H1 (cell line): ENCODE measurements at regions not wholly inside any gene's neighbourhood (a gene's known extent, or its start where the extent isn't known, plus 50 kb on each side); places are given as distances from the start of the nearest gene placed in this dataset.

Experiments used
- CTCF ChIA-PET: fragments of 300-600 bp; sonication (Branson Sonifier 250); formaldehyde crosslinking; loops from one replicate; lab custom pipeline; 2021; ENCODE audit not compliant: partially characterized antibody; lab: Charles Lee
- POLR2A ChIA-PET: fragments of 300-600 bp; sonication (Branson Sonifier 250); formaldehyde crosslinking; loops from one replicate; lab custom pipeline; 2021; ENCODE audit warnings: inconsistent platforms; ENCODE audit not compliant: partially characterized antibody; lab: Charles Lee
- DNase-seq, 2 experiments: peaks; one replicate each; pipeline versions ENCODE4 v3.0.0 to v3.0.0-alpha.2; 2010 to 2022; ENCODE audit warnings: low spot score in 2 of 2, low read depth in 1 of 2, mixed read lengths in 1 of 2
- FAIRE-seq: peaks from 2 replicates; lab custom pipeline; 2011; peaks lifted over from hg19 to GRCh38; lab: Jason Lieb, UNC
- H2AFZ ChIP-seq: 2 replicates; pipeline ENCODE4 v1.8.1; 2012; ENCODE audit warnings: low read length, inconsistent platforms
- H2AK5ac ChIP-seq: 2 replicates; pipeline ENCODE4 v1.6.1; 2013; ENCODE audit warnings: low read depth, low read length
- H2BK120ac ChIP-seq: replicated peaks from 2 replicates; pipeline ENCODE3; 2013; ENCODE audit warnings: low read depth, low read length, inconsistent platforms
- H2BK12ac ChIP-seq: 2 replicates; pipeline ENCODE4 v1.6.1; 2013; ENCODE audit warnings: low read depth, low read length
- H2BK15ac ChIP-seq: 2 replicates; pipeline ENCODE4 v1.6.1; 2013; ENCODE audit warnings: low read length
- H2BK20ac ChIP-seq: 2 replicates; pipeline ENCODE4 v1.6.1; 2013; ENCODE audit warnings: low read length
- H2BK5ac ChIP-seq: 2 replicates; pipeline ENCODE4 v1.6.1; 2013; ENCODE audit warnings: low read depth, low read length
- H3K14ac ChIP-seq: 2 replicates; pipeline ENCODE4 v1.6.1; 2013; ENCODE audit warnings: inconsistent platforms; ENCODE audit not compliant: insufficient read length
- H3K18ac ChIP-seq: 2 replicates; pipeline ENCODE4 v1.6.1; 2013; ENCODE audit warnings: low read length; ENCODE audit errors: extremely low read depth
- H3K23ac ChIP-seq: 2 replicates; pipeline ENCODE4 v1.6.1; 2013; ENCODE audit warnings: inconsistent platforms; ENCODE audit not compliant: insufficient read length
- H3K23me2 ChIP-seq: 2 replicates; pipeline ENCODE4 v1.6.1; 2013; ENCODE audit warnings: low read depth, low read length
- H3K27ac ChIP-seq: 2 replicates; pipeline ENCODE4 v1.6.1; 2011; ENCODE audit warnings: low read depth, low read length, inconsistent platforms
- H3K27me3 ChIP-seq, 4 experiments: replicated peaks in 1 of 4; 1 replicate in 1 of 4; 2 replicates in 3 of 4; pipeline versions ENCODE4 v1.6.1 to v1.8.1; 2011 to 2013; ENCODE audit warnings: low read length in 3 of 4, mild to moderate bottlenecking in 3 of 4, inconsistent platforms in 2 of 4, mixed read lengths in 2 of 4, moderate library complexity in 1 of 4; ENCODE audit not compliant: control insufficient read depth in 3 of 4, insufficient read depth in 3 of 4; ENCODE audit errors: extremely low read depth in 1 of 4
- H3K36me3 ChIP-seq, 4 experiments: 2 replicates each; pipeline versions ENCODE4 v1.6.1 to v1.8.1; 2011 to 2013; ENCODE audit warnings: mild to moderate bottlenecking in 4 of 4, low read length in 3 of 4, moderate library complexity in 2 of 4, control low read depth in 1 of 4, inconsistent platforms in 1 of 4; ENCODE audit not compliant: insufficient read depth in 4 of 4, control insufficient read depth in 2 of 4
- H3K4ac ChIP-seq: replicated peaks from 2 replicates; pipeline ENCODE3; 2013; ENCODE audit warnings: low read length, low read depth, mixed read lengths, inconsistent platforms; ENCODE audit not compliant: insufficient read length
- H3K4me1 ChIP-seq, 4 experiments: replicated peaks in 1 of 4; 1 replicate in 1 of 4; 2 replicates in 3 of 4; pipeline versions ENCODE4 v1.6.1 to v1.8.1; 2011 to 2013; ENCODE audit warnings: low read length in 3 of 4, inconsistent platforms in 2 of 4, mixed read lengths in 1 of 4; ENCODE audit not compliant: insufficient read depth in 4 of 4, control insufficient read depth in 3 of 4
- H3K4me2 ChIP-seq, 2 experiments: 2 replicates each; pipeline versions ENCODE4 v1.6.1 to v1.8.1; 2011 to 2013; ENCODE audit warnings: low read depth in 2 of 2, low read length in 2 of 2, control low read depth in 1 of 2, inconsistent platforms in 1 of 2, mild to moderate bottlenecking in 1 of 2; ENCODE audit not compliant: insufficient read depth in 1 of 2
- H3K4me3 ChIP-seq, 4 experiments: fragments of 200-600, 300-600 bp in 1 of 4; sonication (generic), shearing (Covaris generic), sonication (Bioruptor Twin) in 1 of 4; 2 replicates each; pipeline versions ENCODE4 v1.5.1 to v1.8.1; 2011 to 2016; ENCODE audit warnings: low read length in 4 of 4, low read depth in 3 of 4, control low read depth in 2 of 4, inconsistent platforms in 2 of 4, mild to moderate bottlenecking in 2 of 4, mixed read lengths in 1 of 4, moderate library complexity in 1 of 4; ENCODE audit not compliant: insufficient read depth in 2 of 4; ENCODE audit errors: extremely low read depth in 1 of 4
- H3K56ac ChIP-seq: replicated peaks from 2 replicates; pipeline ENCODE3; 2013; ENCODE audit warnings: low read depth, mild to moderate bottlenecking, mixed read lengths, low read length, inconsistent platforms; ENCODE audit not compliant: insufficient read length
- H3K79me1 ChIP-seq: 2 replicates; pipeline ENCODE4 v1.6.1; 2013; ENCODE audit warnings: low read depth, low read length, control low read depth
- H3K79me2 ChIP-seq, 2 experiments: 2 replicates each; pipeline versions ENCODE4 v1.6.1 to v1.8.1; 2012 to 2013; ENCODE audit warnings: low read length in 2 of 2, mild to moderate bottlenecking in 2 of 2, inconsistent platforms in 1 of 2; ENCODE audit not compliant: insufficient read depth in 2 of 2, control insufficient read depth in 1 of 2
- H3K9ac ChIP-seq, 4 experiments: replicated peaks in 1 of 4; 1 replicate in 1 of 4; 2 replicates in 3 of 4; pipeline versions ENCODE4 v1.6.1 to v1.8.1; 2011 to 2013; ENCODE audit warnings: low read depth in 3 of 4, low read length in 3 of 4, control low read depth in 2 of 4, mild to moderate bottlenecking in 2 of 4, moderate library complexity in 2 of 4, inconsistent platforms in 1 of 4; ENCODE audit errors: extremely low read depth in 1 of 4
- H3K9me3 ChIP-seq, 2 experiments: 2 replicates each; pipeline versions ENCODE4 v1.6.1 to v1.8.1; 2012 to 2013; ENCODE audit warnings: mild to moderate bottlenecking in 2 of 2, moderate library complexity in 2 of 2, control low read depth in 1 of 2, inconsistent platforms in 1 of 2, low read depth in 1 of 2, low read length in 1 of 2, mixed read lengths in 1 of 2; ENCODE audit not compliant: insufficient read depth in 2 of 2
- H4K20me1 ChIP-seq, 2 experiments: replicated peaks in 1 of 2; 2 replicates each; pipeline versions ENCODE3 to v1.8.1; 2011 to 2013; ENCODE audit warnings: inconsistent platforms in 2 of 2, low read length in 2 of 2, mild to moderate bottlenecking in 1 of 2; ENCODE audit not compliant: insufficient read depth in 2 of 2, control insufficient read depth in 1 of 2
- H4K5ac ChIP-seq: 2 replicates; pipeline ENCODE4 v1.6.1; 2013; ENCODE audit warnings: low read length, low read depth, mixed read lengths, inconsistent platforms; ENCODE audit not compliant: insufficient read length
- H4K8ac ChIP-seq: 2 replicates; pipeline ENCODE4 v1.8.0; 2013; ENCODE audit warnings: mild to moderate bottlenecking, moderate library complexity, low read length, inconsistent platforms; ENCODE audit not compliant: insufficient read depth; ENCODE audit errors: extremely low read depth
- H4K91ac ChIP-seq: replicated peaks from 2 replicates; pipeline ENCODE3; 2013; ENCODE audit warnings: low read length, mixed read lengths, inconsistent platforms; ENCODE audit not compliant: insufficient read length
- CBX5 ChIP-seq: fragments of 300-800, 300-1000 bp; sonication (generic); IDR thresholded peaks from 2 replicates; pipeline ENCODE4 v1.7.1; 2016; ENCODE audit warnings: antibody characterized with exemption, low read length, low read depth
- FOSL1 ChIP-seq: IDR thresholded peaks from 2 replicates; pipeline ENCODE4 v1.6.1; 2011; ENCODE audit warnings: mild to moderate bottlenecking, low read depth, low read length, moderate library complexity; ENCODE audit not compliant: insufficient read depth
- GABPA ChIP-seq: IDR thresholded peaks from 2 replicates; pipeline ENCODE4 v1.6.1; 2011; ENCODE audit warnings: mild to moderate bottlenecking, low read length, moderate library complexity, borderline replicate concordance; ENCODE audit not compliant: insufficient read depth
- HDAC2 ChIP-seq, 2 experiments: fragments of 300-600 bp in 1 of 2; sonication (generic) in 1 of 2; IDR thresholded peaks; 2 replicates each; pipeline ENCODE4 v1.6.1; 2011 to 2012; ENCODE audit warnings: low read depth in 2 of 2, low read length in 2 of 2, mild to moderate bottlenecking in 2 of 2, moderate library complexity in 2 of 2, borderline replicate concordance in 1 of 2, inconsistent platforms in 1 of 2
- RFX5 ChIP-seq: IDR thresholded peaks from 2 replicates; pipeline ENCODE4 v1.6.1; 2011; ENCODE audit warnings: low read depth, low read length, improper control_type of control experiment, borderline replicate concordance
- SIN3A ChIP-seq, 2 experiments: IDR thresholded peaks in 1 of 2; conservative IDR thresholded peaks in 1 of 2; 2 replicates each; pipeline ENCODE4 v1.6.1; 2011 to 2012; ENCODE audit warnings: low read length in 2 of 2, improper control_type of control experiment in 1 of 2, low read depth in 1 of 2, mild to moderate bottlenecking in 1 of 2
- SIRT6 ChIP-seq: IDR thresholded peaks from one replicate; pipeline ENCODE4 v1.7.1; 2012; ENCODE audit warnings: low read length, inconsistent platforms
- SUZ12 ChIP-seq: fragments of 200-600 bp; sonication (generic); IDR thresholded peaks from 2 replicates; pipeline ENCODE4 v1.6.1; 2012; ENCODE audit warnings: mild to moderate bottlenecking, inconsistent platforms, low read length, moderate library complexity, mixed read lengths
- WGBS, 2 experiments: shearing (Covaris generic) in 1 of 2; methylation state at CpG; one replicate each; pipeline versions ENCODE4 v1.1.6 to v1.1.7; 2013 to 2015; ENCODE audit warnings: low lambda C conversion rate in 2 of 2, mixed read lengths in 2 of 2, inconsistent platforms in 1 of 2, low coverage in 1 of 2, missing lambda C conversion rate in 1 of 2; ENCODE audit not compliant: insufficient replicate concordance in 2 of 2, insufficient coverage in 1 of 2, insufficient read length in 1 of 2; ENCODE audit errors: extremely low coverage in 1 of 2, missing lambda C conversion rate in 1 of 2; 5-methylcytosine and 5-hydroxymethylcytosine counted together

DNA sequence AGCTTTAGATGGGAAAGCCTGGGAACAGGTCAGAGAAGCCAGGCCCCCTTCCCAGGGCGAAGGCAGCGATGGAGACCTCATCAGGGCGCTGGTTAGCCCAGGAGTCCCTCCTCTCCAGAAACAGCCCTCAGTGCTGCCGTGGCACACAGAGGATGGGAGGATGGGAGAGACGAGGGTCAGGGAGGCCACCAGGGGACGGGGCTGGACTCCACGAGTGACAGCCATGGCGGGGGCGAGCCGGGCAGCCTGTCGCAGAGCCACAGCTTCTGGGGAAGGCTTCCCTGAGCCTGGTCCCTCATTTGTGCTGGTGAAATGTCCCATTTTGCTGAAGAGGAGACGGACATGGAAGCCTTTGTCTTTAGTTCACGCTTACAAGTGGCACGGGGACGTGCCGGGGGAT lies 1390.5 kb downstream of the TBC1D22A start:
- POLR2A ChIA-PET, result no interaction called here
- H3K23me2 ChIP-seq, result no peaks in the 10 kb centered on the region
- no peak for FAIRE-seq
- H3K4me2 ChIP-seq, result no peak overlapping the region
- H3K4me3 ChIP-seq, result no peak overlapping the region
- H2BK15ac ChIP-seq, result no peak overlapping the region; the same call in 1 of the 2 replicates
- no peak for TF ChIP-seq GABPA
- TF ChIP-seq SIN3A (conservative IDR thresholded peaks at IDR 0.05 in 1 of 2, IDR thresholded peaks at IDR 0.05 in 1 of 2; ENCODE audit: low read depth in 1 of 2, low read length in 2 of 2), result no peak
- TF ChIP-seq CBX5, result no peak
- no peak for TF ChIP-seq SIRT6
- no peak for TF ChIP-seq RFX5
- TF ChIP-seq FOSL1, result no peak
- TF ChIP-seq HDAC2 (IDR thresholded peaks at IDR 0.05; ENCODE audit: borderline replicate concordance in 1 of 2, low read depth in 2 of 2, low read length in 2 of 2), result no peak
- no peak for TF ChIP-seq SUZ12
- no peak overlapping the region for H2BK20ac ChIP-seq
- WGBS, 2 experiments, result 94% methylated on average over 15 of the region's 16 CpGs; no CpG with 5 or more reads in 1 of the 2 experiments
- no peak overlapping the region for H3K9ac ChIP-seq
- H3K23ac ChIP-seq, result no peak overlapping the region
- H3K79me2 ChIP-seq, result no peaks in the 10 kb centered on the region
- no peak overlapping the region for H4K5ac ChIP-seq
- no peak overlapping the region for H3K14ac ChIP-seq
- no peak overlapping the region for H3K18ac ChIP-seq
- H3K79me1 ChIP-seq, result no peaks in the 10 kb centered on the region
- CTCF ChIA-PET, result interaction anchor here (1.5 kb wide), 1 partner anchor 9 kb away, joined by 4 read pairs; no protein-coding TSS in a partner anchor
- no peak overlapping the region for H4K8ac ChIP-seq
- no peak overlapping the region for H3K4ac ChIP-seq
- H2AK5ac ChIP-seq, result no peak overlapping the region
- no peak overlapping the region for H2BK5ac ChIP-seq
- no peaks in the 10 kb centered on the region for H3K9me3 ChIP-seq
- no peak overlapping the region for H3K27ac ChIP-seq
- H3K36me3 ChIP-seq, result no peaks in the 10 kb centered on the region
- no peak overlapping the region for H2BK12ac ChIP-seq
- H2AFZ ChIP-seq, result no peak overlapping the region
- peaks cover 0 to 5% (median 2%) of the 10 kb centered on the region in 4 experiments; a peak in 2 of 7 replicates for H3K27me3 ChIP-seq
- DNase-seq, result no peak
- H2BK120ac ChIP-seq, result no peak overlapping the region
- H4K91ac ChIP-seq, result no peak overlapping the region
- no peak overlapping the region for H3K56ac ChIP-seq
- H4K20me1 ChIP-seq, result peaks cover 0 to 1% of the 10 kb centered on the region in 2 experiments
- H3K4me1 ChIP-seq, result peaks cover 0 to 1% (median under 1%) of the 10 kb centered on the region in 4 experiments; a peak in 3 of 7 replicates
